ENCODE measurements at regions not wholly inside any gene's neighbourhood (a gene's known extent, or its start where the extent isn't known, plus 50 kb on each side); places are given as distances from the start of the nearest gene placed in this dataset.

- H3K27ac ChIP-seq = no peak overlapping the region
- TF ChIP-seq, protein P1, sequence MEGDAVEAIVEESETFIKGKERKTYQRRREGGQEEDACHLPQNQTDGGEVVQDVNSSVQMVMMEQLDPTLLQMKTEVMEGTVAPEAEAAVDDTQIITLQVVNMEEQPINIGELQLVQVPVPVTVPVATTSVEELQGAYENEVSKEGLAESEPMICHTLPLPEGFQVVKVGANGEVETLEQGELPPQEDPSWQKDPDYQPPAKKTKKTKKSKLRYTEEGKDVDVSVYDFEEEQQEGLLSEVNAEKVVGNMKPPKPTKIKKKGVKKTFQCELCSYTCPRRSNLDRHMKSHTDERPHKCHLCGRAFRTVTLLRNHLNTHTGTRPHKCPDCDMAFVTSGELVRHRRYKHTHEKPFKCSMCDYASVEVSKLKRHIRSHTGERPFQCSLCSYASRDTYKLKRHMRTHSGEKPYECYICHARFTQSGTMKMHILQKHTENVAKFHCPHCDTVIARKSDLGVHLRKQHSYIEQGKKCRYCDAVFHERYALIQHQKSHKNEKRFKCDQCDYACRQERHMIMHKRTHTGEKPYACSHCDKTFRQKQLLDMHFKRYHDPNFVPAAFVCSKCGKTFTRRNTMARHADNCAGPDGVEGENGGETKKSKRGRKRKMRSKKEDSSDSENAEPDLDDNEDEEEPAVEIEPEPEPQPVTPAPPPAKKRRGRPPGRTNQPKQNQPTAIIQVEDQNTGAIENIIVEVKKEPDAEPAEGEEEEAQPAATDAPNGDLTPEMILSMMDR (conservative IDR thresholded peaks at IDR 0.05) = peak; percentile 88
These were observed 253.2 kb upstream of the LRTM1 start for GRCh38 chr3:55180936-55181535.

- no peak overlapping the region for H3K27ac ChIP-seq
- TF ChIP-seq, protein P1 (conservative IDR thresholded peaks at IDR 0.05) = no peak
These were observed 252.3 kb upstream of the LRTM1 start for GRCh38 chr3:55180161-55180560.

GRCh38 chr3:55178336-55178735 is 250.5 kb upstream of the LRTM1 start:
- TF ChIP-seq, protein P1 (conservative IDR thresholded peaks at IDR 0.05) = no peak
- no peak overlapping the region for H3K27ac ChIP-seq

- TF ChIP-seq, protein P1 (conservative IDR thresholded peaks at IDR 0.05) = no peak
- no peak overlapping the region for H3K27ac ChIP-seq
These were observed 249.9 kb upstream of the LRTM1 start for GRCh38 chr3:55177749-55178148.

DNA sequence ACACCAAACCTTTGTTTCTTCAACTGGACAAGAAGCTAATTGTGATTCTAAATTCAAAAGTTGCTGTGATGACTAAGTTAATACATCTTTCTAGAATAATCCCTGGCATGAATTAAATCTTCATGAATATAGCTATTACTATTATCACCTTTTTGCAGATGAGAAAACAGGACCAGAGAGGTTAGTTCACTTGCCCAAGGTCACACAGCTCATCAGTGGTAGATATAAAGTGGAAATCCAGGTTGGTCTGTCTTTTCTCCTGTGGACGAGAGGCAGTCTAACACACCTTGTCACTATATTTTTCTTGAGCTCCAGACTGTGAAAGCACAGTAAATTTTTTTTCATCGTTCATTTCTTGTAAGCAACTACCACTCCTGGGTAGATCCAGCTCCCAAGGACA is 247.6 kb upstream of the LRTM1 start:
- no peak overlapping the region for H3K27ac ChIP-seq
- TF ChIP-seq, protein P1 (conservative IDR thresholded peaks at IDR 0.05) = no peak

DNA sequence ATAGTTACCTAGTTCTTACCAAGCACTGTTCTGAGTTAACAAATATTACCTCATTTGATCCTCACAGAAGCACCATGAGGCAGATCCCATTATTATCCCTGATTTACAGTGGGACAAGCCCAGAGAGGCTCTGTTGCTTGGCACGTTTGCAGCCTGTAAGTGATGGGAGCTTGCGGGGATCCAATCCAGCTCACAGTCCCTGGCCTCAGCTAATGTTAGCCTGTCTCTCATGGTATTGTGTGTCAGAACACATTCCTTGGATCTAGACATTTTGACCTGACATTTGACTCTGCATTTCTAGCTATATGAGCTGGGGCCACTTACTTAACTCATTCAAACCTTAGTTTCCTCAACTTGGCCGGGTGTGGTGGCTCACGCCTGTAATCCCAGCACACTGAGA is 246.9 kb upstream of the LRTM1 start:
- TF ChIP-seq, protein P1 (conservative IDR thresholded peaks at IDR 0.05) = no peak
- H3K27ac ChIP-seq = no peak overlapping the region

DNA sequence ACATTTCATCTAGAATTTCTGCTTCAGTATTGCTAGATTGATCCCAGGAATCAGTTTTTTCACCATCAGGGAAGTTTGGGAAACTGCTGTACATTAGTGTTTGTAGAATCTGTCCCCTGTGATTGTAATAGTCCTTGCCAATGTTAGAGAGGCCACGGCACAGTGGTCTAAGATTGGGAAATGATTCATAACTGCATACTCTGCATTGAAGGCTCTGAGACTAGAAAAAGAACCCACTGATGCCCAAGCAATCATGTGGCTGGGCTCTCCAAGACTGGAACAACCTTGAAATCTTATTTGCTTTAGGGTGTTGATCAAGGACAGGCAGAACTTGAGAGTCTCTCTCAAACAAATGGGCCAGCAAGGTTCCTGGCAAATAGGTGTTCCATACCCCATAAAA is 245.6 kb upstream of the LRTM1 start:
- TF ChIP-seq, protein P1 (conservative IDR thresholded peaks at IDR 0.05) = no peak
- no peak overlapping the region for H3K27ac ChIP-seq
